Lower lobe of right lung (tissue), 2 donors: ENCODE measurements at regions not wholly inside any gene's neighbourhood (a gene's known extent, or its start where the extent isn't known, plus 50 kb on each side); places are given as distances from the start of the nearest gene placed in this dataset.

Experiments
- ATAC-seq, 2 donors: fragments of 200-7000 bp; cut with Tn5 transposase; one replicate each; pipeline ENCODE4 v1.9.1; 2020 to 2022; ENCODE audit warnings: mild to moderate bottlenecking in 2 of 2, moderate library complexity in 2 of 2
- DNase-seq: peaks from one replicate; pipeline ENCODE4 v3.0.0-alpha.2; 2020
- H3K27ac ChIP-seq: fragments of 200-600 bp; one replicate; pipeline ENCODE4 v1.8.0; 2022
- H3K27me3 ChIP-seq: fragments of 200-600 bp; one replicate; pipeline ENCODE4 v1.8.0; 2022; ENCODE audit warnings: low read depth
- H3K36me3 ChIP-seq: fragments of 200-600 bp; one replicate; pipeline ENCODE4 v1.8.0; 2022; ENCODE audit warnings: mild to moderate bottlenecking
- H3K4me1 ChIP-seq: fragments of 200-600 bp; one replicate; pipeline ENCODE4 v1.8.0; 2022
- H3K4me3 ChIP-seq: fragments of 200-600 bp; one replicate; pipeline ENCODE4 v1.8.0; 2022; ENCODE audit warnings: mild to moderate bottlenecking
- H3K9me3 ChIP-seq: fragments of 200-600 bp; one replicate; pipeline ENCODE4 v1.8.0; 2022
- intact Hi-C: fragments of 100-400 bp; cut with DNase I; formaldehyde crosslinking; loops from one replicate; pipeline ENCODE4 v1.11.0; 2022
- TF ChIP-seq, protein P1 (sequence below): fragments of 200-600 bp; IDR thresholded peaks from one replicate; pipeline ENCODE4 v1.8.0; 2022; ENCODE audit warnings: antibody characterized with exemption, mild to moderate bottlenecking
- donor health status: DM: no; HTN: yes; CAD: no; lungs with severe emphysema.

DNA sequence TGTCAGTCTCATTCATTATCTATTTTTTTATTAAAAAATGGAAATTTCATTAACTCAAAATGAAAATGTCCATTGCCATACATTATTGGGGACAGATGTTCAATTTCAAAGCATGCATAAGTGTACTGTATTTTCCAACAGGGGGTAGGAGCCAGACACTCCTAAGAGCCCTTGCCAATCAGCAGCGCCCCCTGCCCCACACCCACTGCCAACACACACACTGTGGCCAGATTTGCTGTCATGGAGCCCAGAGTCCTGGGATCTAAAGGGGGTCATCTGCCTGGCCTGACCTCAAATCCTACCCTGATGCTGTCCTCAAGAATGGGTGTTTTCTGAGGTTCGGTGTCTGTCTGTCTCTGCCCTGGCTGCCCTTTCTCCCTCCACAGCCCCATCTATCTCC, 162.2 kb upstream of the TWIST2 start:
- TF ChIP-seq, protein P1, sequence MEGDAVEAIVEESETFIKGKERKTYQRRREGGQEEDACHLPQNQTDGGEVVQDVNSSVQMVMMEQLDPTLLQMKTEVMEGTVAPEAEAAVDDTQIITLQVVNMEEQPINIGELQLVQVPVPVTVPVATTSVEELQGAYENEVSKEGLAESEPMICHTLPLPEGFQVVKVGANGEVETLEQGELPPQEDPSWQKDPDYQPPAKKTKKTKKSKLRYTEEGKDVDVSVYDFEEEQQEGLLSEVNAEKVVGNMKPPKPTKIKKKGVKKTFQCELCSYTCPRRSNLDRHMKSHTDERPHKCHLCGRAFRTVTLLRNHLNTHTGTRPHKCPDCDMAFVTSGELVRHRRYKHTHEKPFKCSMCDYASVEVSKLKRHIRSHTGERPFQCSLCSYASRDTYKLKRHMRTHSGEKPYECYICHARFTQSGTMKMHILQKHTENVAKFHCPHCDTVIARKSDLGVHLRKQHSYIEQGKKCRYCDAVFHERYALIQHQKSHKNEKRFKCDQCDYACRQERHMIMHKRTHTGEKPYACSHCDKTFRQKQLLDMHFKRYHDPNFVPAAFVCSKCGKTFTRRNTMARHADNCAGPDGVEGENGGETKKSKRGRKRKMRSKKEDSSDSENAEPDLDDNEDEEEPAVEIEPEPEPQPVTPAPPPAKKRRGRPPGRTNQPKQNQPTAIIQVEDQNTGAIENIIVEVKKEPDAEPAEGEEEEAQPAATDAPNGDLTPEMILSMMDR: no peak
- Histone ChIP-seq H3K9me3 (no peaks in the 10 kb centered on the region), H3K27ac (peak overlapping the region; percentile 48), H3K4me1 (peaks cover 11% of the 10 kb centered on the region), H3K36me3 (no peaks in the 10 kb centered on the region), H3K27me3 (no peaks in the 10 kb centered on the region), H3K4me3 (no peak overlapping the region)
- no peak for ATAC-seq
- DNase-seq: no peak
- intact Hi-C loops: no loop called here

DNA sequence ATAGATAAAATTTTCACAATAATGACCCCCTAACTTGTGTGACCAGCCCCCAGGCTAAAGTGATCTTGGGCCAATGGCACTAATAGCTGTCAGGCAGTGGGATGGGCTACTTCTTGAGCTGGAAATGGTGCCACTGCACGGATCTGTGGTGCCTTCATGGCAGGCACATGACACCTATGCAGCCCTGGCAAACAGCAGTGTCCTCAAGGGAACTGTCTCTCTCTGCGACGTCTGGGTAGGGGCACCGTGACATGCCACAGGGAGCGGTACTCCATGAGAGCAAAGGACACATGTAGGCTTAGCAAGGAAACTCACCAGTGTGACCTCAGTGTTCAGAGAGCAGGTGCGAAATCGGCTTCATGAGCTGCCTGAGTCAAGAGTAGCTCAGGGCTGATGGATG, 161.7 kb upstream of the TWIST2 start:
- intact Hi-C loops: no loop called here
- TF ChIP-seq, protein P1: no peak
- Histone ChIP-seq H3K9me3 (no peaks in the 10 kb centered on the region), H3K36me3 (no peaks in the 10 kb centered on the region), H3K4me1 (peaks cover 11% of the 10 kb centered on the region), H3K27me3 (no peaks in the 10 kb centered on the region), H3K27ac (no peak overlapping the region), H3K4me3 (no peak overlapping the region)
- no peak for ATAC-seq
- no peak for DNase-seq

DNA sequence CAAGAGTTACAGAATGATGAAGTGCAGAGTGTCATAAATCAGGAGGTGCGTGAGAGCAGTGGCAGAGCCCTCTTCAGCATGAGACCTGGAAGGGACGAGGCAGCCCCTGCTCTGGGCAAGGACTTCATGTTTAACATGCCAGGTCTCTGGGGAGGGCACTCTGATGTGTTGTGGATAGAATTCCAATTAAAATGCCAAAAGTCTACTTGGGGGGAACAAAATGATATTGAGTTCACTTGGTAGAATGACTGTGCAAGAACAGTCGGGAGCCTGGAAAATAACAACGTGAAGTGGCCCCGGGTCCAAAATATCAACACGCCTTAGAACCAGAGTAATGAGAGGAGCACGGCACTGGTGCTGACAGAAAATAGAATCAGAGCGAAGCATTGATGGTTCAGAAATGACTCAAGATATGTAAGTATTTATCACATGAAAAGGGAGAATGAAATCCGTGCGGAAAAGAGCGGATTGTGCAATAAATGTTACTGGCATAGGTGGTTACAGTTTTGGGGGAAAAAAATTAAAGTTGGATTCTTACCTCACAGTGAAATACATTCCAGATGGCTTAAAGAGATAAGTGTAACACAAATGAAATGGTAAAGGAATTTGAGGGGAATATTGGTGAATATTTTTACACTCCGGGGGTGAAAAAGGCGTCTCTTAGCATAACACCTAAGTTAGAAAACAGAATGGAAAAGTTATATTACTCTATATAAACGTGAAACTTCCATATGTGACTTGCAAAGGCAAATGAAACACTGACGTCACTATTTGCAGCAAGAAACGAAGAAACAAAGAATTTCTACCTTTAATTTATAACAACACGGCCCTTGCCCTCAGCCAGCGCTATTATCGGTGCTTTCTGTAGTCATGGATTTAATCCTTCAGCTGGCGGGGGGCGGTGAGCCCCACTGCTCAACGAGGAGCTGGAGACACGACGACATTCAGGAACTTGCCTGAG, 159.4 kb upstream of the TWIST2 start:
- H3K36me3 ChIP-seq: no peaks in the 10 kb centered on the region
- H3K9me3 ChIP-seq: no peaks in the 10 kb centered on the region
- intact Hi-C loops: no loop called here
- peaks cover 11% of the 10 kb centered on the region for H3K4me1 ChIP-seq
- DNase-seq: no peak
- no peak overlapping the region for H3K27ac ChIP-seq
- H3K27me3 ChIP-seq: no peaks in the 10 kb centered on the region
- no peak overlapping the region for H3K4me3 ChIP-seq
- TF ChIP-seq, protein P1: no peak
- ATAC-seq: no peak

DNA sequence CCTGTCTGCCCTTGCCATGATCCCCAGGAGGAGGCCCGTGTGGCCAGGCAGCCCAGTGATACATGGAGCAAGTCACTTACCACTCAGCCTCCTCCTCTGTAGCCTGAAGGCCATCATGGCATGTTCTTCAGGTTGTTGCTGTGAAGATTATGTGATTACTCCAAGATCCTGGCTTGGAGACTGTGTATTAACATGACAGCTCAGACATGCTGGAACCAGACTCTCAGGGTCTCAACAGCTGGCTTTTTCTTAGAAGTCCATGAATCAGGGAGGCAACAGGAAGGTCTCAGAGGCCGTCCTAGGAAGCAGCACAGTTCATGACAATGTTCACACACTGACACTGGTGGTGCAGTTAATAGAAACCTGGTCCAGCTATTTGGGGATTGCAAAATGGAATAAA, 158.6 kb upstream of the TWIST2 start:
- ATAC-seq: no peak
- intact Hi-C loops: no loop called here
- H3K27me3 ChIP-seq: no peaks in the 10 kb centered on the region

DNA sequence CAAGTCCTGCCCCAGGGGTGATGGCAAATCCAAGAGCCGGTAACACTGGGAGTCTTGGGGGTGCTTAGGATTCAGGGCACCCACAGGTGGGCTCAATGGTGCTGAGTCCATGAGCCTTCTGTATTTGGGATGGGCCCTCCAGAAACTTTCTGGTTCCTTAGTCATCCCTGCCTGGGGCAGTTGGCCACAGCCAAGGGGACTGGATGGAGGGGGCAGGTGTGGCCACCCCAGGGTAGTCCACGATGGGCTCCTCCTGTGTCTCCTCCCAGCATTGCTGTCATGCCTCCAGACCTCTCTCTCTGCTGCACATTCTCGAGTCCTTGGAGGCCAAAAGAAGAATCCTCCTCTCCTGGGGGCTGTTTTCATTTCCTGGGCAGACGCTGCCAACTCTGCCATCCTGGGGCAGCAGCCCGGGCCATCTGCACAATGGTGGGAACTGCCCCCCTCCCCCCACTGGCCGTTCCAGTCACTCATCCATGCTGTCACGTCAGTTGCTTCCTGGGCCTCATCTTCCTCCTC, 158.0 kb upstream of the TWIST2 start:
- intact Hi-C loops: no loop called here
- no peaks in the 10 kb centered on the region for H3K36me3 ChIP-seq
- no peak overlapping the region for H3K27ac ChIP-seq
- no peaks in the 10 kb centered on the region for H3K9me3 ChIP-seq
- ATAC-seq: no peak
- peaks cover 5% of the 10 kb centered on the region for H3K4me1 ChIP-seq
- DNase-seq: no peak
- no peak overlapping the region for H3K4me3 ChIP-seq
- TF ChIP-seq, protein P1: no peak
- no peaks in the 10 kb centered on the region for H3K27me3 ChIP-seq

More for the DNA sequence above, 158.6 kb upstream of the TWIST2 start:
- Histone ChIP-seq H3K27ac (no peak overlapping the region), H3K4me3 (no peak overlapping the region), H3K9me3 (no peaks in the 10 kb centered on the region), H3K36me3 (no peaks in the 10 kb centered on the region), H3K4me1 (peaks cover 11% of the 10 kb centered on the region)
- no peak for DNase-seq
- TF ChIP-seq, protein P1: no peak
